IMR-90 (cell line): ENCODE measurements at regions not wholly inside any gene's neighbourhood (a gene's known extent, or its start where the extent isn't known, plus 50 kb on each side); places are given as distances from the start of the nearest gene placed in this dataset.

Experiments
- ATAC-seq: fragments of 200-7000 bp; cut with Tn5 transposase; 2 replicates; pipeline ENCODE4 v1.9.1; 2020; ENCODE audit warnings: low read depth, mild to moderate bottlenecking, moderate library complexity
- BruUV-seq: library from RNA; stranded (reverse); fragments of 400-500 nt; replicated peaks from 2 replicates; lab custom pipeline; 2021; lab: Mats Ljungman, UMichigan
- CTCF ChIA-PET: fragments of 300-600 bp; formaldehyde crosslinking; extraction: SDS; loops from one replicate; lab custom pipeline; 2021; ENCODE audit warnings: antibody characterized with exemption; lab: Yijun Ruan, JAX
- POLR2A ChIA-PET: fragments of 300-600 bp; sonication (Branson Sonifier 250); formaldehyde crosslinking; loops from one replicate; lab custom pipeline; 2022; ENCODE audit warnings: antibody characterized with exemption; ENCODE audit not compliant: unreplicated experiment; lab: Charles Lee
- DNase-seq: peaks from one replicate; pipeline ENCODE4 v3.0.0; 2013
- H2AFZ ChIP-seq: replicated peaks from 2 replicates; pipeline ENCODE3; 2013; ENCODE audit warnings: low read length, mild to moderate bottlenecking; ENCODE audit not compliant: poor library complexity
- H2AK5ac ChIP-seq: 2 replicates; pipeline ENCODE4 v1.6.1; 2013; ENCODE audit warnings: low read depth, low read length, inconsistent platforms
- H2AK9ac ChIP-seq: replicated peaks from 2 replicates; pipeline ENCODE3; 2013; ENCODE audit warnings: mild to moderate bottlenecking, low read depth, low read length, moderate library complexity; ENCODE audit not compliant: poor library complexity
- H2BK120ac ChIP-seq: 2 replicates; pipeline ENCODE4 v1.6.1; 2013; ENCODE audit warnings: low read depth, low read length, inconsistent platforms
- H2BK15ac ChIP-seq: 3 replicates; pipeline ENCODE4 v1.6.1; 2013; ENCODE audit warnings: low read depth, low read length, inconsistent platforms
- H2BK20ac ChIP-seq: 2 replicates; pipeline ENCODE4 v1.6.1; 2013; ENCODE audit warnings: low read depth, mild to moderate bottlenecking, inconsistent platforms, low read length, moderate library complexity
- H2BK5ac ChIP-seq: 2 replicates; pipeline ENCODE4 v1.6.1; 2013; ENCODE audit warnings: mild to moderate bottlenecking, low read depth, low read length, inconsistent platforms; ENCODE audit not compliant: poor library complexity, severe bottlenecking
- H3K14ac ChIP-seq: replicated peaks from 2 replicates; pipeline ENCODE4 v1.6.1; 2013; ENCODE audit warnings: low read depth, low read length, inconsistent platforms
- H3K18ac ChIP-seq: 2 replicates; pipeline ENCODE4 v1.6.1; 2013; ENCODE audit warnings: low read depth, low read length, control low read depth
- H3K23ac ChIP-seq: 2 replicates; pipeline ENCODE4 v1.6.1; 2013; ENCODE audit warnings: low read depth, low read length, inconsistent platforms
- H3K27ac ChIP-seq: 2 replicates; pipeline ENCODE4 v1.5.1; 2013; ENCODE audit warnings: mild to moderate bottlenecking, control low read depth, low read length; ENCODE audit not compliant: insufficient read depth
- H3K27me3 ChIP-seq: 2 replicates; pipeline ENCODE4 v1.6.1; 2013; ENCODE audit warnings: low read length; ENCODE audit not compliant: control insufficient read depth, insufficient read depth
- H3K36me3 ChIP-seq: 2 replicates; pipeline ENCODE4 v1.6.1; 2013; ENCODE audit warnings: low read length, mixed read lengths; ENCODE audit not compliant: control insufficient read depth, insufficient read depth
- H3K4ac ChIP-seq: 2 replicates; pipeline ENCODE4 v1.6.1; 2013; ENCODE audit warnings: low read depth, low read length, inconsistent platforms
- H3K4me1 ChIP-seq: 2 replicates; pipeline ENCODE4 v1.6.1; 2013; ENCODE audit warnings: low read length, mixed read lengths; ENCODE audit not compliant: control insufficient read depth, insufficient read depth
- H3K4me2 ChIP-seq: 2 replicates; pipeline ENCODE4 v1.6.1; 2013; ENCODE audit warnings: low read depth, mild to moderate bottlenecking, control low read depth, low read length, moderate library complexity
- H3K4me3 ChIP-seq: 2 replicates; pipeline ENCODE4 v1.5.1; 2013; ENCODE audit warnings: low read depth, mild to moderate bottlenecking, control low read depth, low read length, moderate library complexity; ENCODE audit not compliant: insufficient read depth
- H3K56ac ChIP-seq: 2 replicates; pipeline ENCODE4 v1.6.1; 2013; ENCODE audit warnings: low read length, inconsistent platforms; ENCODE audit not compliant: insufficient read depth; ENCODE audit errors: extremely low read depth
- H3K79me1 ChIP-seq, 2 experiments: 2 replicates each; pipeline ENCODE4 v1.6.1; 2013; ENCODE audit warnings: low read length in 2 of 2, inconsistent platforms in 1 of 2, low read depth in 1 of 2
- H3K9ac ChIP-seq: 2 replicates; pipeline ENCODE4 v1.6.1; 2013; ENCODE audit warnings: low read depth, low read length, control low read depth
- H3K9me1 ChIP-seq: 2 replicates; pipeline ENCODE4 v1.6.1; 2013; ENCODE audit warnings: low read length, inconsistent platforms; ENCODE audit not compliant: insufficient read depth
- H3K9me3 ChIP-seq: 2 replicates; pipeline ENCODE4 v1.6.1; 2013; ENCODE audit warnings: low read length; ENCODE audit not compliant: control insufficient read depth, insufficient read depth
- H4K20me1 ChIP-seq: 2 replicates; pipeline ENCODE4 v1.6.1; 2013; ENCODE audit warnings: low read length, inconsistent platforms; ENCODE audit not compliant: insufficient read depth
- H4K5ac ChIP-seq: 2 replicates; pipeline ENCODE4 v1.6.1; 2013; ENCODE audit warnings: mild to moderate bottlenecking, low read depth, low read length, control low read depth
- H4K8ac ChIP-seq, 2 experiments: 2 replicates each; pipeline ENCODE4 v1.6.1; 2013; ENCODE audit warnings: low read depth in 2 of 2, low read length in 2 of 2, control low read depth in 1 of 2, inconsistent platforms in 1 of 2
- H4K91ac ChIP-seq: 2 replicates; pipeline ENCODE4 v1.6.1; 2013; ENCODE audit warnings: low read depth, low read length, inconsistent platforms; ENCODE audit not compliant: insufficient read depth
- BHLHE40 ChIP-seq: fragments of 150-350 bp; IDR thresholded peaks from 2 replicates; pipeline ENCODE4 v1.6.1; 2016; ENCODE audit warnings: mild to moderate bottlenecking, low read depth, low read length
- CHD1 ChIP-seq: IDR thresholded peaks from 2 replicates; pipeline ENCODE4 v1.6.1; 2012; ENCODE audit warnings: low read depth, low read length, improper control_type of control experiment
- FOS ChIP-seq: fragments of 150-350 bp; IDR thresholded peaks from 2 replicates; pipeline ENCODE4 v1.6.1; 2016; ENCODE audit warnings: low read depth, low read length
- MAFK ChIP-seq: IDR thresholded peaks from 2 replicates; pipeline ENCODE4 v1.6.1; 2012; ENCODE audit warnings: low read depth, low read length, improper control_type of control experiment
- MAZ ChIP-seq: IDR thresholded peaks from 2 replicates; pipeline ENCODE4 v1.6.1; 2012; ENCODE audit warnings: low read depth, mild to moderate bottlenecking, low read length, improper control_type of control experiment, moderate library complexity, borderline replicate concordance
- MXI1 ChIP-seq: IDR thresholded peaks from 2 replicates; pipeline ENCODE4 v1.6.1; 2012; ENCODE audit warnings: low read depth, mild to moderate bottlenecking, low read length, moderate library complexity, borderline replicate concordance
- NFE2L2 ChIP-seq: fragments of 150-350 bp; IDR thresholded peaks from 2 replicates; pipeline ENCODE4 v1.6.1; 2016; ENCODE audit warnings: low read depth, mild to moderate bottlenecking, low read length
- POLR2A ChIP-seq: IDR thresholded peaks from 2 replicates; pipeline ENCODE4 v1.6.1; 2012; ENCODE audit warnings: mild to moderate bottlenecking, low read depth, low read length
- RAD21 ChIP-seq: IDR thresholded peaks from 2 replicates; pipeline ENCODE4 v1.6.1; 2012; ENCODE audit warnings: low read length, improper control_type of control experiment
- RCOR1 ChIP-seq: IDR thresholded peaks from 2 replicates; pipeline ENCODE4 v1.6.1; 2012; ENCODE audit warnings: mild to moderate bottlenecking, low read length, improper control_type of control experiment; ENCODE audit not compliant: insufficient replicate concordance
- RFX5 ChIP-seq: IDR thresholded peaks from 2 replicates; pipeline ENCODE4 v1.8.0; 2012; ENCODE audit warnings: low read depth, mild to moderate bottlenecking, low read length, moderate library complexity
- SMC3 ChIP-seq: fragments of 150-350 bp; IDR thresholded peaks from 2 replicates; pipeline ENCODE4 v1.6.1; 2016; ENCODE audit warnings: low read depth, mild to moderate bottlenecking, antibody characterized with exemption, low read length, moderate library complexity
- WGBS, 2 experiments: methylation state at CpG; one replicate each; pipeline versions ENCODE4 v1.1.5 to v1.1.7; 2013; ENCODE audit warnings: missing lambda C conversion rate in 2 of 2; ENCODE audit not compliant: insufficient read length in 1 of 2; ENCODE audit errors: extremely low coverage in 2 of 2; 5-methylcytosine and 5-hydroxymethylcytosine counted together
- dilution Hi-C: fragments of 300-500 bp; cut with HindIII; formaldehyde crosslinking; loops from one replicate; pipeline ENCODE4 v1.14.3; 2018; ENCODE audit warnings: low sequenced_read_pairs; ENCODE audit not compliant: unreplicated experiment
- in situ Hi-C: fragments of 300-500 bp; cut with MboI; formaldehyde crosslinking; loops from 3 replicates; pipeline ENCODE4 v1.14.3; 2019; ENCODE audit warnings: low sequenced_read_pairs, inconsistent platforms, mixed read lengths
- intact Hi-C: fragments of 100-400 bp; cut with micrococcal nuclease; formaldehyde crosslinking; loops from 2 replicates; pipeline ENCODE4 v1.10.0; 2022
- TF ChIP-seq, protein P1 (sequence below): fragments of 150-350 bp; IDR thresholded peaks from 2 replicates; pipeline ENCODE4 v1.6.1; 2017; ENCODE audit warnings: mild to moderate bottlenecking, antibody characterized with exemption, low read length, low read depth

DNA sequence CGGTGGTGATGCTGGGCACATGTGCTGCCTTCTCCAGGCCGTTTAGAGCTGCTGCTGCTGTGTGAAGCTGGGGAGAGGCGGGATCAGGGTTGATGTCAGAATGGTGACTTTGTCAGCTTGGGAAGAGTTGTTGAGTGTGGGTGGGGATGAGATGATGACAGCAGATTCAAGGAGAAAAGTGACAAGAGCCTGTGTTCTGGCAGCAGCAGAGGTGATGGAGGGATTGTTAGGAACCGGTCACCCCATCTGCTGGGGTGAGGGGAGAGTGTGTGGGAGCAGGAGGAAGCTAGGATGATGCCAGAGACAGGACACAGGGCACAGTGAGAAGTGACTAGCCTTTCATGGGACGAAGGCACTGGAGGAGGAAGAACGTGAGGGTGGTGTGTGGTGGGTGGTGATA, 345.5 kb downstream of the RNF144A start:
- dilution Hi-C loops: no loop called here
- TF ChIP-seq POLR2A: no peak
- no peak for TF ChIP-seq MAFK
- TF ChIP-seq BHLHE40: no peak
- no peak for TF ChIP-seq MXI1
- TF ChIP-seq SMC3: no peak
- TF ChIP-seq MAZ: no peak
- TF ChIP-seq RCOR1: no peak
- no peak for TF ChIP-seq RFX5
- TF ChIP-seq, protein P1, sequence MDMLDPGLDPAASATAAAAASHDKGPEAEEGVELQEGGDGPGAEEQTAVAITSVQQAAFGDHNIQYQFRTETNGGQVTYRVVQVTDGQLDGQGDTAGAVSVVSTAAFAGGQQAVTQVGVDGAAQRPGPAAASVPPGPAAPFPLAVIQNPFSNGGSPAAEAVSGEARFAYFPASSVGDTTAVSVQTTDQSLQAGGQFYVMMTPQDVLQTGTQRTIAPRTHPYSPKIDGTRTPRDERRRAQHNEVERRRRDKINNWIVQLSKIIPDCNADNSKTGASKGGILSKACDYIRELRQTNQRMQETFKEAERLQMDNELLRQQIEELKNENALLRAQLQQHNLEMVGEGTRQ: no peak
- TF ChIP-seq RAD21: no peak
- TF ChIP-seq NFE2L2: no peak
- no peak for TF ChIP-seq CHD1
- no peak for TF ChIP-seq FOS

More for the DNA sequence above, 345.5 kb downstream of the RNF144A start:
- H4K8ac ChIP-seq: no peak overlapping the region
- ChIA-PET POLR2A (no interaction called here), CTCF (no interaction called here)
- no peak overlapping the region for H3K4me3 ChIP-seq
- no peak overlapping the region for H2BK120ac ChIP-seq
- H2BK5ac ChIP-seq: no peak overlapping the region
- H3K9me1 ChIP-seq: no peaks in the 10 kb centered on the region
- H2BK20ac ChIP-seq: no peak overlapping the region
- no peak overlapping the region for H3K9ac ChIP-seq
- ATAC-seq (no peak), DNase-seq (no peak)
- H3K79me1 ChIP-seq: no peaks in the 10 kb centered on the region
- H3K36me3 ChIP-seq: no peaks in the 10 kb centered on the region
- no peaks in the 10 kb centered on the region for H3K4me1 ChIP-seq
- H3K18ac ChIP-seq: no peak overlapping the region
- H3K27me3 ChIP-seq: no peaks in the 10 kb centered on the region
- BruUV-seq: no TSS peak
- H4K5ac ChIP-seq: no peak overlapping the region
- H3K14ac ChIP-seq: no peak overlapping the region
- H3K4me2 ChIP-seq: no peak overlapping the region
- WGBS, 2 experiments: 15% methylated on average over 4 of the region's 6 CpGs; no CpG with 5 or more reads in 1 of the 2 experiments
- H3K27ac ChIP-seq: no peak overlapping the region
- H4K91ac ChIP-seq: no peak overlapping the region
- H2AFZ ChIP-seq: no peak overlapping the region
- H2AK9ac ChIP-seq: no peak overlapping the region
- no peak overlapping the region for H3K23ac ChIP-seq
- no peak overlapping the region for H2AK5ac ChIP-seq
- no peak overlapping the region for H3K4ac ChIP-seq
- H4K20me1 ChIP-seq: no peaks in the 10 kb centered on the region
- H3K9me3 ChIP-seq: peaks cover 18% of the 10 kb centered on the region
- H2BK15ac ChIP-seq: no peak overlapping the region
- intact Hi-C loops (no loop called here), in situ Hi-C loops (no loop called here)
- no peak overlapping the region for H3K56ac ChIP-seq
